Memory B cell (primary cell): ENCODE measurements at regions not wholly inside any gene's neighbourhood (a gene's known extent, or its start where the extent isn't known, plus 50 kb on each side); places are given as distances from the start of the nearest gene placed in this dataset.
A peak's percentile ranks its signal among the peaks of the same experiment; 100 is the strongest.
"Not testable (repeated sequence)": the region's sequence is repeated elsewhere in the genome, so short reads cannot be mapped to it uniquely, and the experiment has no call there.

Source experiments
- ATAC-seq: fragments of 150-1000 bp; cut with Tn5 transposase; 2 replicates; pipeline ENCODE4 v1.10.0; 2021; ENCODE audit warnings: low read depth, mild to moderate bottlenecking, moderate library complexity
- DNase-seq, 2 donors: peaks; one replicate each; pipeline ENCODE4 v3.0.0; 2022; ENCODE audit warnings: low spot score in 2 of 2
- H3K27ac Mint-ChIP-seq: one replicate; pipeline ENCODE4 v1.8.0; 2022; ENCODE audit warnings: mild to moderate bottlenecking, moderate library complexity, mixed read lengths
- H3K27me3 Mint-ChIP-seq: one replicate; pipeline ENCODE4 v1.8.0; 2022; ENCODE audit warnings: mixed read lengths
- H3K36me3 Mint-ChIP-seq: one replicate; pipeline ENCODE4 v1.8.0; 2022; ENCODE audit warnings: mild to moderate bottlenecking, mixed read lengths
- H3K4me1 Mint-ChIP-seq: one replicate; pipeline ENCODE4 v1.8.0; 2022; ENCODE audit warnings: mixed read lengths
- H3K4me3 Mint-ChIP-seq: one replicate; pipeline ENCODE4 v1.8.0; 2022; ENCODE audit warnings: mild to moderate bottlenecking, moderate library complexity, mixed read lengths
- H3K9me3 Mint-ChIP-seq: one replicate; pipeline ENCODE4 v1.8.0; 2022; ENCODE audit warnings: mixed read lengths

DNA sequence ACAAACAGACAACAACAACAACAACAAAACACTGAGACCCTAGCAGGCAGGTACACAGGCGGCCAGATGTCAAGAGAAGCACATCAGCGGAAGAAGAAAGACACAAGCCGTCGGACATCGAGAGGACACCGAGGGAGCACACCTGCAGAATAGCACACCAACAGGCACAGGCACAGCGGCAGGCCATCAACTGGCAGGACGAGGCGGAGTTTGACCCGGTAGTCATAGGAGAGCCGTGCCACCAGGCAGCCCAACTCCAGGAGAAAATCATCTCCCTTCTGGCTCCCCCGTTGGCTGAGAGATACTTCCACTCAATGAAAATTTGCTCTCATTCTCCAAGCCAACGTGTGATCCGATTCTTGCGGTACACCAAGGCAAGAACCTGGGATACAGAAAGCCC lies 352.1 kb upstream of the IZUMO3 start:
- Mint-ChIP-seq H3K36me3 (no peaks in the 10 kb centered on the region), H3K9me3 (peaks cover 6% of the 10 kb centered on the region), H3K27ac (no peak overlapping the region), H3K27me3 (no peaks in the 10 kb centered on the region), H3K4me1 (no peaks in the 10 kb centered on the region), H3K4me3 (no peak overlapping the region)
- DNase-seq (no peak), ATAC-seq (no peak)

DNA sequence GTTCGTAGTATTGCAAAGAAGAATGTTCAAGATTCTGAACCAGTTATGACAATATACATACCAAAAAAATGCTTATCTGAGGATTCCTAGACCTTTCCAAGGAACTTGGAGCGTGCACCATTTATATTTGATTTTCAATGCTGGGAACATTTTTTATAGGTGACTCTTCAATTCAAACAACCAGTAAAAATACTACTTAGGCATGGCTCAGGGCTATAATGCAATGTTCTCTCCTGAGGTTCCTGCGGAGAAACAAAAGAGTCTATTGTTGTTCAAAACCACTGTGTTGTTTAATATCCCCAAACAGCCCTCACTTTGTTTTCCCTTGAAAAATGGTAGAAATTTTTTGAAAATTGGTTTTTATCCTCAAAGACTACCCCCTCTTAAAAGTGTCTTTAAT lies 335.7 kb upstream of the IZUMO3 start:
- no peak overlapping the region for H3K4me3 Mint-ChIP-seq
- ATAC-seq (no peak), DNase-seq (no peak)
- H3K9me3 Mint-ChIP-seq: no peaks in the 10 kb centered on the region
- H3K4me1 Mint-ChIP-seq: no peaks in the 10 kb centered on the region
- H3K27ac Mint-ChIP-seq: no peak overlapping the region
- H3K27me3 Mint-ChIP-seq: no peaks in the 10 kb centered on the region
- H3K36me3 Mint-ChIP-seq: no peaks in the 10 kb centered on the region

GRCh38 chr9:24879591-24879990 lies 333.9 kb upstream of the IZUMO3 start:
- no peak overlapping the region for H3K27ac Mint-ChIP-seq
- H3K36me3 Mint-ChIP-seq: no peaks in the 10 kb centered on the region
- ATAC-seq (no peak), DNase-seq (no peak)
- peaks cover 1% of the 10 kb centered on the region for H3K9me3 Mint-ChIP-seq
- H3K27me3 Mint-ChIP-seq: no peaks in the 10 kb centered on the region
- no peaks in the 10 kb centered on the region for H3K4me1 Mint-ChIP-seq
- no peak overlapping the region for H3K4me3 Mint-ChIP-seq

DNA sequence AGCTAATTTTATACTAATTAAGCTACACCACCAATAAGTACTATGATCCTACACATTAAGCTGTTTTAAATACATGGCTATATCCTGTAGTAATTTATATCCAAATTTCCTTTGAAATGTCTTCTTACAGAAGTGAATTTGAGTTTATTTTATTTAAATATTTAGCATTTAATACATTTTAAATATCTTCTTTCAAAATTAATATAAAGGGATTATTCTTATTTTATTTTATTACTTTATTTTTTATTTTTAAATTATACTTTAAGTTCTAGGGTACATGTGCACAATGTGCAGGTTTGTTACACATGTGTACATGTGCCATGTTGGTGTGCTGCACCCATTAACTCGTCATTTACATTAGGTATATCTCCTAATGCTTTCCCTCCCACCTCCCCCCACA lies 310.9 kb upstream of the IZUMO3 start:
- not testable (repeated sequence) for H3K27ac Mint-ChIP-seq, H3K4me1 Mint-ChIP-seq, H3K36me3 Mint-ChIP-seq

GRCh38 chr9:24846248-24846912 lies 300.7 kb upstream of the IZUMO3 start:
- Mint-ChIP-seq H3K4me3 (no peak overlapping the region), H3K4me1 (peaks cover 2% of the 10 kb centered on the region), H3K27me3 (no peaks in the 10 kb centered on the region), H3K27ac (no peak overlapping the region), H3K36me3 (no peaks in the 10 kb centered on the region), H3K9me3 (peaks cover 4% of the 10 kb centered on the region)
- ATAC-seq (peak; percentile 38), DNase-seq (no peak)

More for the DNA sequence above, 310.9 kb upstream of the IZUMO3 start:
- not testable (repeated sequence) for DNase-seq, H3K27me3 Mint-ChIP-seq, H3K9me3 Mint-ChIP-seq, H3K4me3 Mint-ChIP-seq, ATAC-seq

DNA sequence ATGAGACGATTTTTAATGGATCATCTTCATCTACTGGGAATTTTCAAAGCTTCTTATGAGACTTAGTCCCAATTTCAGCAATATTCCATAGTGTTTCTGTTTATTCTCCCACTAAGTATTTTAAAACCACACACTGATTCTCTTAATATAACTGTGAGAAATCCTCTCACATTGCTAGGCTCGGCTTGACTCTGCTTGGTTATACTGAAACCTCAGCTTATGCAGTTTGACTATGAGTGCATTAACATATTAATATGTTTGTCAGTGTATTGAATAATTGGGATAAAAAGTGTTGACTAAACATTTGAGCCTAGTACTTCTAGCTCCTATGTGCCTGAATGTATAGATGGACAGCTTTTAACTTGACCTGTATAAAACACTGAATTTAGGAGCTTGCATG lies 298.5 kb upstream of the IZUMO3 start:
- Mint-ChIP-seq H3K4me3 (no peak overlapping the region), H3K36me3 (no peaks in the 10 kb centered on the region), H3K4me1 (peaks cover 2% of the 10 kb centered on the region), H3K27me3 (no peaks in the 10 kb centered on the region), H3K9me3 (peaks cover 5% of the 10 kb centered on the region), H3K27ac (no peak overlapping the region)
- ATAC-seq (no peak), DNase-seq (no peak)

DNA sequence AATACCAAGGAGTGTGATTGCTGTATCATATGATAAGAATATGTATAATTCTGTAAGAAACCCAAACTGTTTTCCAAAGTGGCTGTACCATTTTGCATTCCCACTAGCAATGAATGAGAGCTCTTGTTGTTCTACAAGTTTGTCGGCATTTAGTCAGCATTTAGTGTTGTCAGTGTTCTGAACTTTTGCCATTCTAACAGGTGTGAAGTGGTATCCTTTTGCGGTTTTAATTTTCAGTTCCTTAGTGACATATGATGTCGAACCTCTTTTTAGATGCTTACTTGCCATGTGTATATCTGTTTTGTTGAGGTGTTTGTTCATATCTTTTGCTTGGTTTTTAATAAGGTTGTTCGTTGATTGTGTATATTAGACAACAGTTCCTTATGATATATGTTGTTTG lies 296.3 kb upstream of the IZUMO3 start:
- Mint-ChIP-seq H3K4me1 (no peaks in the 10 kb centered on the region), H3K9me3 (peaks cover 3% of the 10 kb centered on the region), H3K4me3 (no peak overlapping the region), H3K27ac (no peak overlapping the region), H3K36me3 (no peaks in the 10 kb centered on the region), H3K27me3 (no peaks in the 10 kb centered on the region)
- DNase-seq: no peak
- no peak for ATAC-seq

DNA sequence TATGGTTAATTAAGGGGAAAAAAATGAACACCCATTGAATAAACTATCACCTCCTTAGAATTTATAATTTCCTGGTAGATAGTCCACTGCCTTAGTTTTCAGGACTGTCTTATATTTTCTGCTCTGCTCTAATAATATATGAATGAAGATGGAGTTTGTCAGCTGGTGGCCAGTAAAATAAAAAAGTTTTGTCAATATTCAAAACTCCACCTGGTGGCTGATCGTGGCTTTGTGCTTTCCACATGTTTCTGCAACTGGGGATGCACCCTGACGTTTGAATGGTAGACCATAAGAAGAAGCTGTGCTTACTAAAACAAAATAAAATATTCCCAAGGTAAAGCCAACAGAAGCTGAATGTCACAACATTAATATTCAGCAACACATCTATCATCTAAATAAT lies 286.6 kb upstream of the IZUMO3 start:
- H3K4me3 Mint-ChIP-seq: no peak overlapping the region
- ATAC-seq (no peak), DNase-seq (no peak)
- no peaks in the 10 kb centered on the region for H3K4me1 Mint-ChIP-seq
- H3K36me3 Mint-ChIP-seq: no peaks in the 10 kb centered on the region
- peaks cover 7% of the 10 kb centered on the region for H3K9me3 Mint-ChIP-seq
- H3K27ac Mint-ChIP-seq: no peak overlapping the region
- H3K27me3 Mint-ChIP-seq: no peaks in the 10 kb centered on the region

DNA sequence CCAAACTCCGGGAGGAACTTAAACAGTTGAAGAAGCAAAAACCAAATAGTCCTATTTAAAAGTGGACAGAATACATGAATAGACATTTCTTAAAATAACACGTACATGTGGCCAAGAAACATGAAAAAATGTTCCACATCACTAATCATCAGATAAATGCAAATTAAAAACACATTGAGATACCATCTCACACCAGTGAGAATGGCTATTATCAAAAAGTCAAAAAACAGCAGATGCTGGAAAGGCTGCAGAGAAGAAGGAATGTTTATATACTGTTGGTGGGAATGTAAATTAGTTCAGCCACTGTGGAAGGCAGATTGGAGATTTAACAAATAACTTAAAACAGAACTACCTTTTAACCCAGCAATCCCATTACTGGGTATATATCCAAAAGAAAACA lies 283.0 kb upstream of the IZUMO3 start:
- Mint-ChIP-seq H3K4me1 (no peaks in the 10 kb centered on the region), H3K27me3 (no peaks in the 10 kb centered on the region), H3K36me3 (no peaks in the 10 kb centered on the region), H3K27ac (no peak overlapping the region), H3K9me3 (peaks cover 7% of the 10 kb centered on the region), H3K4me3 (no peak overlapping the region)
- ATAC-seq: no peak
- DNase-seq: no peak

DNA sequence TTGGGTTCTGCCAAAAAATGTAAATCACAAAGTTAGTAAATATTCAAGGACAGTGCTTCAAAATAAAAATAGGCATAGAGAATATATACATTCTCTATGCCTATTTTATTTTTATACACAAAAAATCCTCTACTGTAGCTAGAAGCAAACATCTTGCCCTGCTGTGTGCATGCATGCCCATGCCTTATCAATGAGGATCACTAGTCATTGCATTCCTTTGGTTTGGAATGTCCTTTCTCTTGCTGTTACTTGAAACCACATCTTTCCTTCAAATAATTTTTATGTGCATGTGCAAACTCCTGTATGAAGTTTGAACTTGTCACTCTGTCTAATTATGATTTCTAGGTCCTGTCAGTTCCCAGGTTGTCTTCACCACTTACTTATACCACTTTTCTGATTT lies 278.9 kb upstream of the IZUMO3 start:
- no peaks in the 10 kb centered on the region for H3K27me3 Mint-ChIP-seq
- no peaks in the 10 kb centered on the region for H3K36me3 Mint-ChIP-seq
- no peak overlapping the region for H3K27ac Mint-ChIP-seq
- peaks cover 1% of the 10 kb centered on the region for H3K9me3 Mint-ChIP-seq
- ATAC-seq (no peak), DNase-seq (no peak)
- no peaks in the 10 kb centered on the region for H3K4me1 Mint-ChIP-seq
- H3K4me3 Mint-ChIP-seq: no peak overlapping the region

DNA sequence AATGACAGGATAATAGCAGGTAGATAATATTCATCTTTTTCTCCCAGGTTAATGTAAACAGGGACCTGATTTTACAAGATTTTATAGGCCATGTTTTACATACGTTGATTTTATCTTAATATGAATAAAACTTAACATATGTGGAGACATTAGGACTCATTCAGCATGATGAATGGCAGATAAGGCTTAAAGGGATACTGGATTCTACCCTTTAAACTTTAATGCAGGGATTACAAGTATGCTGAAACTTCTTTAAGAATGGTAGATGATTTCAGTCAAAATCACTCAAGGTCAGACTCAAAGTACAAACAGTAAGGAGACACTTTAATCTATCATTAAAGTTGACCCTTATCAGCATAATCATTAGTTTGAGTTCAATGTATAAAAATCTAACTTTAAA lies 274.5 kb upstream of the IZUMO3 start:
- H3K36me3 Mint-ChIP-seq: no peaks in the 10 kb centered on the region
- H3K27me3 Mint-ChIP-seq: no peaks in the 10 kb centered on the region
- no peak overlapping the region for H3K4me3 Mint-ChIP-seq
- ATAC-seq (no peak), DNase-seq (no peak)
- no peak overlapping the region for H3K27ac Mint-ChIP-seq
- H3K9me3 Mint-ChIP-seq: peaks cover 5% of the 10 kb centered on the region
- no peaks in the 10 kb centered on the region for H3K4me1 Mint-ChIP-seq

DNA sequence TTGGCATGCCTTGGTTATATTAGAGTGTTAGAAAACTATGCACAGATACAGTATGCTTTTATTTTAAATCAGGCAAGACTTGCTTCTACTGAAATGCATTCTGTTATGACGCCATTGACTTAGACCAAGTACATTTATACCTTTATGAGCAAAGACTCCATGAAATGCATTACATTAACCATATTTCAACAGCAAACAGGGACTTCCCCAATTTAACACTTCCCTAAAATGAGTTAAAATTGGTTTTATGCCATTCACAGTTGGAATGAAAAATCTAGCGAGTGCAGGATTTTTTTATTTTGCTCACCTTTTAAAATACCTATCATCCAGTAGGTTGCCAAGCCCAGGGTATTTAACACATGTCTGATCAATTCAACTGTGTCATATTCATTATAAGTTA lies 272.1 kb upstream of the IZUMO3 start:
- no peak overlapping the region for H3K4me3 Mint-ChIP-seq
- H3K36me3 Mint-ChIP-seq: no peaks in the 10 kb centered on the region
- no peaks in the 10 kb centered on the region for H3K27me3 Mint-ChIP-seq
- no peak for ATAC-seq
- H3K4me1 Mint-ChIP-seq: no peaks in the 10 kb centered on the region
- H3K27ac Mint-ChIP-seq: no peak overlapping the region
- H3K9me3 Mint-ChIP-seq: peaks cover 5% of the 10 kb centered on the region
- DNase-seq: no peak

- ATAC-seq (no peak), DNase-seq (no peak)
- no peak overlapping the region for H3K4me3 Mint-ChIP-seq
- H3K36me3 Mint-ChIP-seq: no peaks in the 10 kb centered on the region
- H3K27ac Mint-ChIP-seq: no peak overlapping the region
- no peaks in the 10 kb centered on the region for H3K27me3 Mint-ChIP-seq
- H3K4me1 Mint-ChIP-seq: no peaks in the 10 kb centered on the region
- peaks cover 5% of the 10 kb centered on the region for H3K9me3 Mint-ChIP-seq
These were observed 270.3 kb upstream of the IZUMO3 start for GRCh38 chr9:24816006-24816405.

- DNase-seq (no peak), ATAC-seq (no peak)
- Mint-ChIP-seq H3K27ac (no peak overlapping the region), H3K9me3 (peaks cover 5% of the 10 kb centered on the region), H3K36me3 (no peaks in the 10 kb centered on the region), H3K27me3 (no peaks in the 10 kb centered on the region), H3K4me3 (no peak overlapping the region), H3K4me1 (no peaks in the 10 kb centered on the region)
These were observed 255.6 kb upstream of the IZUMO3 start for GRCh38 chr9:24801344-24801743.

GRCh38 chr9:24793787-24794186 lies 248.1 kb upstream of the IZUMO3 start:
- DNase-seq (no peak), ATAC-seq (no peak)
- Mint-ChIP-seq H3K27ac (no peak overlapping the region), H3K36me3 (no peaks in the 10 kb centered on the region), H3K4me3 (no peak overlapping the region), H3K4me1 (no peaks in the 10 kb centered on the region), H3K9me3 (peaks cover 10% of the 10 kb centered on the region), H3K27me3 (no peaks in the 10 kb centered on the region)
